NCI-H774 (cell line): ENCODE measurements at regions not wholly inside any gene's neighbourhood (a gene's known extent, or its start where the extent isn't known, plus 50 kb on each side); places are given as distances from the start of the nearest gene placed in this dataset.
"Not testable (repeated sequence)": the region's sequence is repeated elsewhere in the genome, so short reads cannot be mapped to it uniquely, and the experiment has no call there.

Source experiments
- DNase-seq: peaks from one replicate; lab custom pipeline; 2025; lab: John Stamatoyannopoulos, UW

- no peak for DNase-seq
Observed at GRCh38 chr3:193046371-193046770, 128.7 kb upstream of the MB21D2 start.

DNA sequence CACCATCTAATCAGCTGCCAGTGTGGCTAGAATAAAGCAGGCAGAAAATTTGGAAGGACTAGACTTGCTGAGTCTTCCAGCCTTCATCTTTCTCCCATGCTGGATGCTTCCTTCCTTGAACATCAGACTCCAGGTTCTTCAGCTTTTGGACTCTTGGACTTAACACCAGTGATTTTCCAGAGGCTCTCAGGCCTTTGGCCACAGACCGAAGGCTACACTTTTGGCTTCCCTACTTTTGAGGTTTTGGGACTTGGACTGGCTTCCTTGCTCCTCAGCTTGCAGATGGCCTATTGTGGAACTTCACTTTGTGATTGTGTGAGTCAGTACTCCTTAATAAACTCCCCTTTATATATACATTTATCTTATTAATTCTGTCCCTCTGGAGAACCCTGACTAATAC lies 129.8 kb upstream of the MB21D2 start:
- DNase-seq: not testable (repeated sequence)

GRCh38 chr3:193048127-193048526 lies 130.5 kb upstream of the MB21D2 start:
- no peak for DNase-seq

GRCh38 chr3:193049935-193050334 lies 132.3 kb upstream of the MB21D2 start:
- DNase-seq: no peak

DNA sequence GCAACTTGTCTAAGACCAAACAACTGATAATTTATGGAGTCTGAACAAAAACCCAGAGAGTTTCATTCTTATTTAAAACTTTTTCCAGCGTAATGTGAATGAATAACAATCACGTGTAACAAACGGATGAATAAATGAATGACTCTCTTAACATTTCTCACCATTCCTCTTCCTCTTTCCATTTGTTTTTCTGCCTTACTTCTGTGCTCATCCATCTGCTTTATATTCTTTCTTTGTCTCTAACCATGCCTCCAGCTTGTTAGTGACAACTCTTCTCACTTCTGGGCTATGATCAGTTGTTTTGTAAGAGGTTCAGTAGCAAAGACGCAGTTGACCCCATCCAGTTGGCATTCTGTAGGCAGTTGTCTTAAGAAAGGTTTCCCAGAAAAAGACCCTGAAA lies 133.7 kb upstream of the MB21D2 start:
- DNase-seq: no peak

DNA sequence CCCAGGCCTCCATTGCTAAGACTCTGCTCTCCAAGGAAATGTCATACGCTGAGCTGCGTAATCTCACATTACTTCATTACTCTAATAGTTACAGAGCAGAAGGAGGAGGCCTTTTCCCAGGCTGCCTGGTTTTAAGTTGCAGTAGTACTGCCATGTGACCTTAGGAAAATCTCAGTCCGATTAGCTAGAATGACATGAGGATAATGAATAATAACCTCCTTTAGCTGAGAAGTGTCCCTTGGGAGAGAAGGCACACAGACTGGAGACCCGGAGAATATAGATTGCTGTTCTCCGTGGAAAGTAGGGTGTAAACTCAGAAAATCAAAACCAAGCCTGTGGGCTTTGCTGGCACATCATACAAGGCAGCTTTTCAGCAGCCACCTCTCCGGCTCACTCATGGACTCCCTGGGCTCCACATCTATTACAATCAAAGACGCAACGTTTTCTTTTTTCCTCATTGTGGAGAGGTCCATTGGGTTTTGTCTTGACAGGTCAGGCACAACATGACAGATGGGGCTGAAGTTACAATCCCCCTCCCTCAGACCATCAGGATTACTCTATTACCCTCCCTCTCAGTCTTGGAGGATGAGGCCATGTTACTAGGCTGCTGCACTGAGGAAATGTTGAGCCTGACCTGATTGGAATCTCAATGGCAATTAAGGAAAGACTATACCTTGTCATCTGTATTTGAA lies 134.8 kb upstream of the MB21D2 start:
- DNase-seq: no peak

DNA sequence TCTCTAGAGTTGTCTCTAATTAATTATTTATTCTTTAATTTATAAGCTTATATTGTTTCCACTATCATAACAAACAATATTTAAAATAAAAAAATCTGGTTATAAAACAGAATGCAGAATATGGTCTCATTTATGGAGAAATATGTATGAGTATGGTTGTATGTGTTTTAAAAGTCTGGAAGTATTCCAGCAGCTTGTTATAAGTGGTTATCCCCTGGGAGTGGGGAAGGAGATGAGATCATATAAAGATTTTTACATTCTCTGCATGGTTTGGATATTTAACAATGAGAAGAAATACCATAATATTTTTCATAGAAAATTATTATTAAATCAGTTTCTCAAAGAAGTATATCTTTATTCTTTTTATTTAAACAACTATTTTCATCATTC lies 135.4 kb upstream of the MB21D2 start:
- DNase-seq: no peak

DNA sequence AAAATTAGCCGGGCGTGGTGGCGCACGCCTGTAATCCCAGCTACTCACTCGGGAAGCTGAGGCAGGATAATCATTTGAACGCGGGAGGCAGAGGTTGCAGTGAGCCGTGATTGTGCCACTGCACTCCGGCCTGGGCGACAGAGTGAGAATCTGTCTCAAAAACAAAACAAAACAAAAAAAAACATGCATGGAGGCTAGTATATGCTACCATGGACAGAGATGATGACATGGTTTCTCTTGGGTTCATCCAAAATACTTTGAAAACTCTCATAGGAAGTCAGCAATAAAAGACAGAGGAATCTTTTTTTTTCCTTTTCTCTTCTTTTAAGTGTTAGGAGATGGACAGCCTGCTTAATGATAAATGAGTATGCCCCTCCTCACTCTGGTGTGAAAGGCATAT lies 137.7 kb upstream of the MB21D2 start:
- DNase-seq: no peak

DNA sequence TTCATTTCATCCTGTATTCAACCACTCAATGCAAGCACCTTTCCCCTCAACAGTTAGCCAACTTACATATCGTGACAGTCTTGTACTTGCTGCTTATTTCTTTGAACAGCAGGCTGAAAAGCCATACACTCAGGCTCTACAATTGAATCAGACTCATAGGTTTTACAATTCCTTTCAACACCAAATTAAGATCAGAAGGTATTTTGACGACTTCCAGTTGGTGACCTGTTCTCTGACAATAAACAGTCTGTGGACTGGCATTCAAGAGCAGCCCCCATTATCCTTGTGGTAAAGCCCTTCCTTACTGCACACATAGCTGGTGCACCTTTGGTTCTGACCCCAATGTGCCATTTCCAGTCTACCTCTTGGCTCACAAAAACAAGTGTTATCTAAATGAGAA lies 140.0 kb upstream of the MB21D2 start:
- no peak for DNase-seq

GRCh38 chr3:193060748-193061546 lies 143.3 kb upstream of the MB21D2 start:
- DNase-seq: no peak

- no peak for DNase-seq
Observed at GRCh38 chr3:193068365-193068764, 150.7 kb upstream of the MB21D2 start.

DNA sequence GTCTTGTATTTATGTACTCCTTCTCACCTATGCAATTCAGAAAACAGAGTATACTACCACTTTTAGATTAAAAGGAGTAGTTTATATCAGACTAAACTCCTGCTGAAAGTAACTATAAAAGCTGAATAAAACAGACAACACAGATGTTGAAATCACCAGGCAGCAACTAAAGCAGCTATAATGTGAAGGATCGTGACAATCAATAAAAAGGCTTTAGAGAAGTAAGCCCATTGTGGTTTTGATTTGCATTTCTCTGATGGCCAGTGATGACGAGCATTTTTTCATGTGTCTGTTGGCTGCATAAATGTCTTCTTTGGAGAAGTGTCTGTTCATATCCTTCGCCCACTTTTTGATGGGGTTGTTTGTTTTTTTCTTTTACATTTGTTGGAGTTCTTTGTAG lies 152.1 kb upstream of the MB21D2 start:
- DNase-seq: not testable (repeated sequence)

- no peak for DNase-seq
Observed at GRCh38 chr3:193078996-193079753, 161.5 kb upstream of the MB21D2 start.

- no peak for DNase-seq
Observed at GRCh38 chr3:193080821-193081365, 160.1 kb upstream of the PLAAT1 start.

- DNase-seq: no peak
Observed at GRCh38 chr3:193085655-193086054, 155.4 kb upstream of the PLAAT1 start.

- DNase-seq: no peak
Observed at GRCh38 chr3:193086681-193087080, 154.3 kb upstream of the PLAAT1 start.

DNA sequence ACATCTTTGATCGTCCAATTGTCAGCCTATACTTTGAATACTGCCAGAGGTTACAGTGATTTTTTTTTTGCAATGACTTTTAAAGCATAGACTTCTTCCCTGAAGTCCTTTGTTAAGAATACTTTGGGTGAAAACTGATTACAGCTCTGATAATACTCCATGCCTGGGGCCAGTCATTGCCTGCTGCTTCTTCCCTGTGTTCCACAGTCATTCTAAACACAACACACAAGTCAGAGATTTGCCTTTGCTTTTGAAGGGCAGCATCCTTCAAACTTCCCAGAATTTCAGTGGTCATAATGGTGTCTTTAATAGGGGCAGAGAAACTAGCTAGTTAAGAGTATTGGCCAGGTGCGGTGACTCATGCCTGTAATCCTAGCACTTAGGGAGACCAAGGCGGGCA lies 153.7 kb upstream of the PLAAT1 start:
- no peak for DNase-seq

GRCh38 chr3:193095366-193095765 lies 145.7 kb upstream of the PLAAT1 start:
- no peak for DNase-seq

- DNase-seq: no peak
Observed at GRCh38 chr3:193096076-193096475, 144.9 kb upstream of the PLAAT1 start.

DNA sequence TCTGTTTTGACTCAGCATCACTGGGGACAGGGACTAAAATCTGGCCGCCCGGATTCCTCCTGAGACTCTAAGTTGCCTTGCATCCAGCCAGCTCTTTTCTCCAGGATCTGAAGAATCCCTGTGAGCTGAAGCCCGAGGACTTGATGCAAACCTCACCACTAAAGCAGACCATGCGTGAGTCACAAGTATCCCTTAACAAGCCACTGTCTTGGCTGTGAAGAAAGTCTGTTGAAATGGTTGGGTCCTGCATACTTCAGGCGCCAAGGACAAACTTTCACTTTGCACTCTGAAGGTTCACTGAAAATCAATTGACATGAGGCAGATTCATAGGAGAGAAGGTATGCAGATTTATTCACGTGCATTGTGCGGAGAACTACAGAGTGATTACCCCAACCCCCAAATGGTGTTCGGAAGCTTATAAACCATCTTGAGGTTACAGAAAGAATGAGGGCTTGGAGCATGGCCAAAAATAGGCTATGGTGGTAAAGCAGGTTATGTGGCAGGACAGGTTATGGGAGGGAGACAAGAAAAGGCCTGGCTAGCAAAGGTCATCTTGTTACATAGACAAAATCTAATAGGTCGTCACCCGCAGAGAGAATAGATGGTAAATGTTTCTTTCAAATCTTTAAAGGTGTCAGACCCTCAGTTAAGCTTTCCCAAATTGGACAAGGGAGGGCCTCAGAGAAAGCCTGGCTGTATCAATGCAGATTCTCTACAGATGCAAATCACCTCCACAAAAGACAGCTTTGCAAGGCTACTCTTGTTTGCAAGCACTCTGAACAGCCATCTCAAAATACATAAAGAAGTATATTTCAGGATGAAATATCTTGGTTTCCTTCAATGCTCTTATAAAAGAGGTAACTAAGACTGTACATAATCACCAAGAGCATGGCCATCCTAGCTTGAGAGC lies 126.3 kb upstream of the PLAAT1 start:
- DNase-seq: no peak

DNA sequence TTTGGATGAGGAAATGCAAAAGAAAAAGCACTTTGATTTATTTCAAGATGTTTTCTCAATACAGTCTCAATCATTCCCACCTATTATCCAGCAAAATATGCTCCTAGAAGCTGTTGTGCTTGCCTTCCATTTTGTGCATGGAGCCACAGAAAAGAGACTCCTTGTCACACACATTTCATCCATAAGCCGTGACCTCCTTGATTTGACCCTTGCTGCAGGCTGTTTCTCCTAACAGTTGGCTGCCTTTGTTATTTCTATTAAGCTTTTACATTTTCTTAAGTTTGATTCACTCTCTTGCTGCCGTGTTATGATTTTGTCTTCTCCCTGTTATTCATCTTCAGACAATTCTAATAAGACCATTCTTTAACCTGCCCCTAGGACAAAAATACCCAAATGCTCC lies 124.2 kb upstream of the PLAAT1 start:
- no peak for DNase-seq

GRCh38 chr3:193118907-193119306 lies 122.1 kb upstream of the PLAAT1 start:
- DNase-seq: no peak
